ENCODE measurements at regions not wholly inside any gene's neighbourhood (a gene's known extent, or its start where the extent isn't known, plus 50 kb on each side); places are given as distances from the start of the nearest gene placed in this dataset.

GRCh38 chr4:71237641-71238040, 101.2 kb upstream of the SLC4A4 start:
- H3K4me3 ChIP-seq (ENCODE audit: low read depth, low read length) = no peak overlapping the region

DNA sequence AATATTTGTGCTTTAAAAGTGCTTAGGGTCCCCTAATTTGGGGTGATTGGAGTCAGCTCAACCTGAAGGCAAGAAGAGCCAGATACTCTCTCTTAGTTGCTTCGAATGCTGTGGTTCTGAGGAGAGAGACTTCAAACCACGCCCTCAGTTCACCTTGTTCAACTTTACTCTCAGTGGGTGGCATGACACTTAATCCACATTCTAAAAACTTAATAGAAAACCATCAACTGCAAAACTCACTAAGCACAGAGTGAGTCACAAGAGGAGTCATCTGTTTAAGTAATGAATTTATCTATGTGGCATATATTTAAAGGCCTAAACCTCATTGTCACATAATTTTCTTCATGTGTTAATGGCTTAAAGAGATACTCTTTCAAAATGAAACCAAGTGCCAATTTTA, 99.5 kb upstream of the SLC4A4 start:
- H3K4me3 ChIP-seq (ENCODE audit: low read depth, low read length) = no peak overlapping the region

DNA sequence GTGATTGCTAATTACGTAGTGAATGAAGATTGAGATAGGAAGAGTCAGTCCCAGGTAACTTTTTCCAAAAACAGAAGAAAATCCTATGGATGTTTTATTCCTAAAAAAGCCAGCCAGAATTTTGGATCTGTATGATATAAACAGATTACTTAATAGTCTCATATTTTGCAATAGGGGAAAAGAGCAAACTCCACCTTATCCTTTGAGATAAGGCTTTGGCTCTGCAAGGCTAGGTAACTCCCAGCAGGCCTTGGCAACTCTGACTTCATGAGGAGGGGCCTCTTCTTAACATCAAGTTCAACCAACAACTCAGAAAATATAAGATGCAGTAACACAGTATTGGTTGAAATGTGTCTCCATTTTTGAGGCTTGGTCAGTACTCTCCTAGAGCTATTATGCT, 98.7 kb upstream of the SLC4A4 start:
- no peak overlapping the region for H3K4me3 ChIP-seq (ENCODE audit: low read depth, low read length)

- H3K4me3 ChIP-seq (ENCODE audit: low read depth, low read length) = no peak overlapping the region
Measured at GRCh38 chr4:71241501-71242288, 97.1 kb upstream of the SLC4A4 start.

DNA sequence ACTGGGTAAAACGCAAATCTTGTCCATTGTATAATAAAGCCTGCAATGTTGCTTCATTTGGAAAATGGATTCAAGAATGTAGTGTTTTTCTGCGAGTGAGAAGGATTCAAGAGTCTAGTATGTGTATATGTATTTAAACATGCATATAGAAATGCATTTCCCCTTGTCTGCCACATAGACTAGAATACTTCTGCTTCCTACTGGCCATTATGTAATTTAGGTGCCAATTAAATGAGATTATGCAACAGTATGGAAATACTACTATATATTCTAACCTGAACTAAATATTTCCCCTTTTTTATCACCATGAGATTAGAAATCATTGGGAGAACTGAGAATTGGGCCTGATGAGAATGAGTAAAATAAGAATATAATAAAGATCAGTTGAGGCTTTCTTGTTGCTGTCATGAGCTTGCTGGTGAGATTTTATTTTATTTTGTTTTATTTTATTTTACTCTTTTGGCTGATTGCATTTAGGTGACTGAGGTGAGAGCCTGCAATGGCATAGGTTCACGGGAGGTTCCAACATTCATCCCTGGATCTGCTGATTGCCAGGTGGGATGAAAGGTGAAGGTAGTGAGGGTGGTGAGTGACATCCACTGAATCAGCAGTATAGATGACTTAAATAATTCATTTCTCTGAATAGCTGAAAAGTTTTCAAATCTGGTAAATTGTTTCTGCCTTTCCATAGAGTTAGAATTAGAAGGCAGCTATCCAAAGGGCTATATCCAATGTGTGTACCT, 95.6 kb upstream of the SLC4A4 start:
- H3K4me3 ChIP-seq (ENCODE audit: low read depth, low read length) = no peak overlapping the region

GRCh38 chr4:71247706-71248105, 91.1 kb upstream of the SLC4A4 start:
- H3K4me3 ChIP-seq (ENCODE audit: low read depth, low read length) = no peak overlapping the region

DNA sequence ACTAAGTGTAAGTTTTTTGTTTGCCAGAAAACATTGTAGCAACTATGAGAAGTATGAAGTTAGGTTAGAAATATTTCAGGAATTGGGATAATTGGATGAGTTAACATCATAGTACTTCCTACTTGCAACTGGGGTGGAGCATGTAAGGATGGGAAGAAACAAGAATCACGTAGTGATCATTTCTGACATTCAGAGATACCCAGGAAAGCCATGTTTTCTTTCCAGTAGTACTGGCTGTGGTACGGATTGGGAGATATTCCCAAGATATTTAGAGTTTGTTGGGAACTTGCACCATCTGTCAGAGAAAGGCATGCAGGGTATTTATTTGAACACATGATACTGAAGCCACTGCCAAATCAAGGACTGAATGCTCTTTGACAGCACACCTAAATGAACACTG, 87.6 kb upstream of the SLC4A4 start:
- H3K4me3 ChIP-seq (ENCODE audit: low read depth, low read length) = no peak overlapping the region

- no peak overlapping the region for H3K4me3 ChIP-seq (ENCODE audit: low read depth, low read length)
Measured at GRCh38 chr4:71253545-71253944, 85.3 kb upstream of the SLC4A4 start.

GRCh38 chr4:71254451-71255012, 84.3 kb upstream of the SLC4A4 start:
- H3K4me3 ChIP-seq (ENCODE audit: low read depth, low read length) = no peak overlapping the region

DNA sequence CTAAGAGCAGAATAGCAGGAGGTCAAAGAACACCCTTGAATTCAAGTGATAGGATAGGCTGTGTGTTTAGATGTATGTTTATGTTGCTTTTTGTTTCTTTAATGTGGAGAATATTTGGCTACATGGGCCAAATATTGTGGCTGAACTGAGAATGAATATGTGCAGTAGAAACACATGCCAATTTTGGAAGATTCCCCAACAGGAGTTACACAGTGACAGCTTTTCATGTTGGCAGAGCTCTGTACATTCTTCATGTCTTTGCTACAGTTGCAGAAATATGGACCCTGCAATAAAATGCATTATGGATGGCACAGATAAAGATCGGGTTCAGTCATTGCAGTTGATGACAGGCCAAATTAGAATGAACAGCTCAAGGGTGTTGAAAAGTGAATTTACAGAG, 82.8 kb upstream of the SLC4A4 start:
- H3K4me3 ChIP-seq (ENCODE audit: low read depth, low read length) = no peak overlapping the region

DNA sequence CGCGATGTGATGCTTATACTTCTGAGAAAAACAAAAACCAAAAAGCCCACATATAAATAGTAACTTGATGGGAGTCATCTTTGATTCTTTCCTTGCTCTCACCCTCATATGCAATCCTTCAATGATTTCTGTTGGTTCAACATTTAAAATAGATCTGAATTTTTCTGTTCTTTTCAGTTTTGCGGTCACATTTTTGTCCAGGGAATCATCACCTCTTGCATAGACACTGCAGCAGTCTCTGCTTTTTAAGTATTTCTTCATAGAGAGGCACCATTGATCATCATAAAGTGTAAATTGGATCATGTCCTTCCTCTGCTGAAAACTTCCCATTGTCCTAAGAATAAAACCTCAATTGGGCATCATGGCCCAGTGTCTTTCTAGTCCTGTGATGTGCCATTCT, 81.1 kb upstream of the SLC4A4 start:
- H3K4me3 ChIP-seq (ENCODE audit: low read depth, low read length) = no peak overlapping the region

GRCh38 chr4:71258323-71258722, 80.5 kb upstream of the SLC4A4 start:
- no peak overlapping the region for H3K4me3 ChIP-seq (ENCODE audit: low read depth, low read length)

DNA sequence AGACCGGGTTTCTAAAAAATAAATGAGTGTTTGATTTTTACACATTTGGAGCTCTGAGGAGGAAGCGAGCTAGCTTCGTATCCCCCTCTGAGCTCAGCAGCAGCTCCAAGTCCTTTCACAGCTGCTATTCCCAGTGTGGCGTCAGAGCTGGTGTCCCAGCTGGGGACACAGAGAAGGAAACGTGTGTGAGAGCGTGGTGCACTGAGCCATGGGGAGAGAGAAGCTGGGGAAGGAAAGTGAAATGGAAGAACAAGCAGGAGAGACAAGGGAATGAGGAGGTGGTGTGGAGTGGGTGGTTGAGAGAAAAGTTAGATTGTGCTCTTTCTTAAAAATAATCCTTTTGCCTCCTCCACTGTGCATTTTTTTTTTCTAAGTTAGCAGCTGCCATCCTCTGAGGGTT, 79.5 kb upstream of the SLC4A4 start:
- no peak overlapping the region for H3K4me3 ChIP-seq (ENCODE audit: low read depth, low read length)

- H3K4me3 ChIP-seq (ENCODE audit: low read depth, low read length) = no peak overlapping the region
Measured at GRCh38 chr4:71259911-71260331, 78.9 kb upstream of the SLC4A4 start.

DNA sequence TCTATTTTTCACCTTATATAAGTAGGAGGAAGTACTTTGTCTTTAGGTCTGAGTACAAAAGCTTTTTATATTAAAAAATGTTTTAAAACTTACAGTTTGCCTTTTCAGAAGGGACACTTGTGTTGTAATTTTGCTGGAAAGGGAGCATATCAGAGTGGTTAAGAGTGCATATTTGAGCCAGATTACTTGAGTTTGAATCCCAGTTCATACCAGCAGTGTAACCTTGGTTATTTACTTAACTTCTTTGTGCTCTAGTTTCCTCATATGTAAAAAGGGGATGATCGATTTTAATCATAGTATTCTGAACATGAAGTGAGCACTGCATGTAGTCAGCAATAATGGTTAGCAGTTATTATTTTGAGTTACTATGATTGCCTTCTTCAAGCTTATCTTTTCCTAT, 78.3 kb upstream of the SLC4A4 start:
- no peak overlapping the region for H3K4me3 ChIP-seq (ENCODE audit: low read depth, low read length)

GRCh38 chr4:71261001-71261400, 77.8 kb upstream of the SLC4A4 start:
- H3K4me3 ChIP-seq (ENCODE audit: low read depth, low read length) = no peak overlapping the region

DNA sequence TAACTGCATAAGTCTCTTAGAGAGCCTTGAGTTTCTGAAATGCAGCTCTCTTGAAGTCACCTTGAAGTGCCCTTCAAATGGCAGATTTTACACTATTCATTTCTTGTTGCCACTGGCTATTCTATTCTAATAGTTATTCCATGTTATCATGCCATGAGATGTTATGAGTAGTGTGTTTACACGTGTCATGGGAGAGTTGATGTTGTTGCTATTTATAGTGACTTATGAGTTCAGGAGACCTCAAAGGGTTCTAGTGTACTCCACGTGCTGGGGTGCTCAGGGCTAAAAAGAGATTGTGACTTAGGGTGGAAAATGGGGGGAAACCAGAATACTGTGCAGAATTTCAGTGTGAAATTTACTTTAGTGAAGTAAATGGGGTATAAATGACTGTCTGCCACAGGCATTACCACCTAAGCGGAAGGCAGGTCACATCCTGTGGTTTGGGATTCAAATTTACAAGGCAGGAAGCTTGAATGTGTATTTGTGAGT, 77.1 kb upstream of the SLC4A4 start:
- H3K4me3 ChIP-seq (ENCODE audit: low read depth, low read length) = no peak overlapping the region

DNA sequence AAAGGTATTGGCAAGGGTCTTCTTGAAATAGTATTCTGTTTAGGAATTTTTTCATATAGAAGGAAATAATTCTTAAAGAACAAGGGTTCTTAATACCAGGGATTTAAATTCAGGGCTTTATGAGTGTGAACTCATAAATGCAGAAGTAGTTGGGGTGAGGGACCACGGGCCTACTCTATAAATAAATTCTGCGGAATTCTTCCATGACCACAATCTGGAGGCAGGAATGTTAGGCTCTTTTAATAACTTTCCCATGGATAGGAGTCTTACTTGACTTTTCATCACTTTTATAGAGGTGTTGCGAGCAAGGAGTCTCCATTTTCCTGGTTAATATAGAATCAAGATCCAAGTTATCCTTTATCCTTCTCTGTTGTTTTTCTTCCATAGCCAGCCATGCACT, 76.7 kb upstream of the SLC4A4 start:
- H3K4me3 ChIP-seq (ENCODE audit: low read depth, low read length) = no peak overlapping the region

DNA sequence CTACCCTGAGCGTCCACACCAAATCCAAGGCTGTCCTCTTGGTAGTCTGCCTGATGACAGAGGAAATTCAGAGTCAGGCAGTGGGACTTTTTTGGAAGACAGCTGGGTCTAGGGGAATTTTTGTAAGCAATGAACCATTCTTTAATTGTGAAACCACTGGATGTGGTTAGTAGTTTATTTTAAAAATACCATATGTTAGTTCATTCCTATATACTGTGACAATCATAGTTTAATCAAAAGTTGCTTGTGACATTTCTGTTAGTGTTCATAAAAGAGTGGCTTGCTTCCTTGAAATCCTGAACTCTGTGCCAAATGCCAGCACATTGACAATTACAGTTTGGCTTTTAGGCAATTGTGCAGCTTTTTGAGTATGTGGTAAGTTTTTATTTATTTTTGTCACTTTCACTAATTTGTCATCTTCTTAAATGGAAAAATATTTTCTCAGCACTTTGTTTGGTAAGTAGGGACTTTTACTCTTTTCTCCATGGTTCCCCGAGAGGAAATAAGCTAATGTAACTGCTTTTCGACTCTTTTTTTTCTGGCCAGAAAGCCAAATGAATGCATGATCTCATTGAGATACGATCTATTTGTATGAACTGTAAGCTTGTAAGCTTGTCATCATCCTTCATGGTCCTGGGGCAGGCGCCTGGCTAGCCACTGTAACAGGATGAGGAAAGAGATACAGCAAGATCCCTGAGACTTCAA, 72.6 kb upstream of the SLC4A4 start:
- H3K4me3 ChIP-seq (ENCODE audit: low read depth, low read length) = no peak overlapping the region

DNA sequence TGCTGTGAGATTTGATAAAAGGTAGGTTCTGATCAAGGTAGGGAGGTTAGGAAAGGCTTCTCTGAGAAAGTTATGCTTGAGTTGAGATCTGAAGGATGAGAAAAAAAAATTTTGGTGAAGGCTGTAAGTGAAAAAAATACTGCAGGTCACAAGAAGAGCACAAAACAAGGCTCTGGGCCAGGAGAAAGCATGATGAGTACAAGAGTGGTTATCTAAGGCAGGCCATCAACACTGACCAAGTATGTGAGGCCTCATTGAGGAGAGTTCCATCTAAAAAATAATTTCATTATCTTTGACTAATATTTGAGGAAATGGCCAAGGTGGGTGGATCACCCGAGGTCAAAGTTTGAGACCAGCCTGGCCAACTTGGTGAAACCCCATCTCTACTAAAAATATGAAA, 71.6 kb upstream of the SLC4A4 start:
- no peak overlapping the region for H3K4me3 ChIP-seq (ENCODE audit: low read depth, low read length)

DNA sequence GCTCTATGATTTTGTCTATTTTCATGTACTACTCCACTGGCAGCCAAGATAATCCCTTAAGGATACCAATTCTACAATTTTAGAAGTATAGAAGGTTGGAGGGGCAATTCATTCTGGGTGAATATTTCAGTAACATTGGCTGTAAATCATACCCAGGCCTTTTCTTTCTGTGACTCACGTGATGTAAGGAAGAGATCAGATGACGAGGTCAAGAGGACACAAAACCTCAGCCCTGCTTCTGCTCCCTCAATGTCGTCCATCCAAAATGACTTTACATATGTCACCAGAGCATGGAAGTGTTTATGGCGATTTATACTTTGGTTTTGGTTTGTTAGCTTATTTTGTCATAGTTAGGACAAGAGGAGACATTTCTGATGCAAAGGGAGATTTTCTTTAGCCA, 70.7 kb upstream of the SLC4A4 start:
- H3K4me3 ChIP-seq (ENCODE audit: low read depth, low read length) = no peak overlapping the region
